C4-2B (cell line): ENCODE measurements at regions not wholly inside any gene's neighbourhood (a gene's known extent, or its start where the extent isn't known, plus 50 kb on each side); places are given as distances from the start of the nearest gene placed in this dataset.
"Not testable (repeated sequence)": the region's sequence is repeated elsewhere in the genome, so short reads cannot be mapped to it uniquely, and the experiment has no call there.

Source experiments
- ZFX ChIP-seq: fragments of 450-650 bp; IDR thresholded peaks from 2 replicates; pipeline ENCODE4 v1.6.1; 2017
- TF ChIP-seq, protein P1 (sequence below): fragments of 450-650 bp; conservative IDR thresholded peaks from 2 replicates; pipeline ENCODE4 v1.5.1; 2017; ENCODE audit warnings: mild to moderate bottlenecking

DNA sequence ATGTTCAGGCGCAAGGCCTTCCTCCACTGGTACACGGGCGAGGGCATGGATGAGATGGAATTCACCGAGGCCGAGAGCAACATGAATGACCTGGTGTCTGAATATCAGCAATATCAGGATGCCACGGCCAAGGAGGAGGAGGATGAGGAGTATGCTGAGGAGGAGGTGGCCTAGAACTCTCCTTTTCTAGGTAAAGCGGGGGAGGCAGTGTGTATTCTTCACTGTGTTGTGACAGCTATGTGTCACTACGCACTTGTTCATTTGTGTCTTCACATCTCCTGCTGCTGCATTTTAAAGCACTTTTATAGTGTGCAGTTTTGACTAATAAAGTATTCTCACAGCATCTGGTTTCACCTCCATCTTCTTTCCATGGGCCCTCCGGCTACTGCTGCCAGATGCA, 299.5 kb downstream of the CACNA1B start:
- TF ChIP-seq, protein P1, sequence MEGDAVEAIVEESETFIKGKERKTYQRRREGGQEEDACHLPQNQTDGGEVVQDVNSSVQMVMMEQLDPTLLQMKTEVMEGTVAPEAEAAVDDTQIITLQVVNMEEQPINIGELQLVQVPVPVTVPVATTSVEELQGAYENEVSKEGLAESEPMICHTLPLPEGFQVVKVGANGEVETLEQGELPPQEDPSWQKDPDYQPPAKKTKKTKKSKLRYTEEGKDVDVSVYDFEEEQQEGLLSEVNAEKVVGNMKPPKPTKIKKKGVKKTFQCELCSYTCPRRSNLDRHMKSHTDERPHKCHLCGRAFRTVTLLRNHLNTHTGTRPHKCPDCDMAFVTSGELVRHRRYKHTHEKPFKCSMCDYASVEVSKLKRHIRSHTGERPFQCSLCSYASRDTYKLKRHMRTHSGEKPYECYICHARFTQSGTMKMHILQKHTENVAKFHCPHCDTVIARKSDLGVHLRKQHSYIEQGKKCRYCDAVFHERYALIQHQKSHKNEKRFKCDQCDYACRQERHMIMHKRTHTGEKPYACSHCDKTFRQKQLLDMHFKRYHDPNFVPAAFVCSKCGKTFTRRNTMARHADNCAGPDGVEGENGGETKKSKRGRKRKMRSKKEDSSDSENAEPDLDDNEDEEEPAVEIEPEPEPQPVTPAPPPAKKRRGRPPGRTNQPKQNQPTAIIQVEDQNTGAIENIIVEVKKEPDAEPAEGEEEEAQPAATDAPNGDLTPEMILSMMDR = not testable (repeated sequence)
- TF ChIP-seq ZFX = not testable (repeated sequence)
